Activated T-helper 1 cell treated with anti-CD3 and anti-CD28 coated beads, Interleukin-12 subunit alpha, Interleukin-12 subunit beta, Interleukin-2, Interleukin-4 antibody, amounts not matched to agents 30 ng/mL and 10 ng/mL and 1 ng/mL, durations not matched to agents 14 hours and 24 hours and 36 hours (primary cell): ENCODE measurements at regions not wholly inside any gene's neighbourhood (a gene's known extent, or its start where the extent isn't known, plus 50 kb on each side); places are given as distances from the start of the nearest gene placed in this dataset.

Source experiments
- DNase-seq: peaks from one replicate; pipeline ENCODE4 v3.0.0; 2021; ENCODE audit warnings: low spot score
- H3K27ac Mint-ChIP-seq: one replicate; pipeline ENCODE4 v1.8.0; 2021; ENCODE audit warnings: mild to moderate bottlenecking, mixed read lengths
- H3K27me3 Mint-ChIP-seq: one replicate; pipeline ENCODE4 v1.8.0; 2022; ENCODE audit warnings: mild to moderate bottlenecking, moderate library complexity, mixed read lengths; ENCODE audit not compliant: insufficient read depth
- H3K36me3 Mint-ChIP-seq: one replicate; pipeline ENCODE4 v1.8.0; 2021; ENCODE audit warnings: low read depth, mixed read lengths
- H3K4me1 Mint-ChIP-seq: one replicate; pipeline ENCODE4 v1.8.0; 2021; ENCODE audit warnings: low read depth, mixed read lengths
- H3K4me3 Mint-ChIP-seq: one replicate; pipeline ENCODE4 v1.8.0; 2021; ENCODE audit warnings: mild to moderate bottlenecking, moderate library complexity, mixed read lengths
- H3K9me3 Mint-ChIP-seq: one replicate; pipeline ENCODE4 v1.8.0; 2021; ENCODE audit warnings: mixed read lengths
- intact Hi-C: fragments of 100-400 bp; cut with micrococcal nuclease; formaldehyde crosslinking; loops from one replicate; pipeline ENCODE4 v1.15.1; 2024

- peak overlapping the region; percentile 71 for H3K4me3 Mint-ChIP-seq
- H3K9me3 Mint-ChIP-seq = no peaks in the 10 kb centered on the region
- H3K27ac Mint-ChIP-seq = no peak overlapping the region
- intact Hi-C loops = loop anchor here (1.0 to 10.0 kb wide), 6 partner anchors 36 to 718 kb away; partner anchors contain the start of genes CDPF1, GTSE1 and TRMU
- no peaks in the 10 kb centered on the region for H3K27me3 Mint-ChIP-seq
- peaks cover 19% of the 10 kb centered on the region for H3K4me1 Mint-ChIP-seq
- no peak for DNase-seq
- no peaks in the 10 kb centered on the region for H3K36me3 Mint-ChIP-seq
Measured at GRCh38 chr22:46035380-46035741, 58.4 kb upstream of the WNT7B start.

- intact Hi-C loops = loop anchor here (1.0 to 10.0 kb wide), 10 partner anchors 8 to 719 kb away; partner anchors contain the start of genes CDPF1, GTSE1 and TRMU
- H3K27me3 Mint-ChIP-seq = no peaks in the 10 kb centered on the region
- H3K36me3 Mint-ChIP-seq = no peaks in the 10 kb centered on the region
- peak overlapping the region; percentile 84 for H3K4me3 Mint-ChIP-seq
- H3K9me3 Mint-ChIP-seq = no peaks in the 10 kb centered on the region
- H3K27ac Mint-ChIP-seq = peak overlapping the region; percentile 76
- H3K4me1 Mint-ChIP-seq = peaks cover 19% of the 10 kb centered on the region
- peak; percentile 99 for DNase-seq
Measured at GRCh38 chr22:46035742-46036557, 59.0 kb upstream of the WNT7B start.

GRCh38 chr22:46036558-46037408 lies 59.8 kb upstream of the WNT7B start:
- peak overlapping the region; percentile 70 for H3K27ac Mint-ChIP-seq
- no peaks in the 10 kb centered on the region for H3K9me3 Mint-ChIP-seq
- peaks cover 19% of the 10 kb centered on the region for H3K4me1 Mint-ChIP-seq
- no peaks in the 10 kb centered on the region for H3K27me3 Mint-ChIP-seq
- DNase-seq = peak; percentile 36
- H3K36me3 Mint-ChIP-seq = no peaks in the 10 kb centered on the region
- H3K4me3 Mint-ChIP-seq = peak overlapping the region; percentile 84
- intact Hi-C loops = loop anchor here (1.0 to 10.0 kb wide), 7 partner anchors 8 to 719 kb away; partner anchors contain the start of gene CDPF1

- intact Hi-C loops = loop anchor here (5.0 to 10.0 kb wide), 3 partner anchors 217 to 721 kb away; partner anchors contain the start of gene CDPF1
- Mint-ChIP-seq H3K36me3 (no peaks in the 10 kb centered on the region), H3K27me3 (no peaks in the 10 kb centered on the region), H3K4me1 (peaks cover 19% of the 10 kb centered on the region), H3K27ac (no peak overlapping the region), H3K9me3 (no peaks in the 10 kb centered on the region), H3K4me3 (peak overlapping the region; percentile 22)
- DNase-seq = no peak
Measured at GRCh38 chr22:46038174-46038487, 61.2 kb upstream of the WNT7B start.

GRCh38 chr22:46038516-46039430 lies 61.8 kb upstream of the WNT7B start:
- H3K27me3 Mint-ChIP-seq = no peaks in the 10 kb centered on the region
- H3K4me3 Mint-ChIP-seq = peak overlapping the region; percentile 28
- H3K4me1 Mint-ChIP-seq = peaks cover 19% of the 10 kb centered on the region
- intact Hi-C loops = loop anchor here (5.0 to 10.0 kb wide), 3 partner anchors 216 to 721 kb away; partner anchors contain the start of gene CDPF1
- no peak overlapping the region for H3K27ac Mint-ChIP-seq
- H3K9me3 Mint-ChIP-seq = no peaks in the 10 kb centered on the region
- DNase-seq = no peak
- no peaks in the 10 kb centered on the region for H3K36me3 Mint-ChIP-seq

- Mint-ChIP-seq H3K9me3 (no peaks in the 10 kb centered on the region), H3K36me3 (no peaks in the 10 kb centered on the region), H3K4me1 (peaks cover 19% of the 10 kb centered on the region), H3K27ac (no peak overlapping the region), H3K4me3 (no peak overlapping the region), H3K27me3 (no peaks in the 10 kb centered on the region)
- intact Hi-C loops = loop anchor here (5.0 to 10.0 kb wide), 3 partner anchors 215 to 722 kb away; partner anchors contain the start of gene CDPF1
- no peak for DNase-seq
Measured at GRCh38 chr22:46039535-46039934, 62.6 kb upstream of the WNT7B start.

- H3K4me3 Mint-ChIP-seq = no peak overlapping the region
- peaks cover 2% of the 10 kb centered on the region for H3K27me3 Mint-ChIP-seq
- no peaks in the 10 kb centered on the region for H3K9me3 Mint-ChIP-seq
- peaks cover 11% of the 10 kb centered on the region for H3K4me1 Mint-ChIP-seq
- intact Hi-C loops = no loop called here
- H3K36me3 Mint-ChIP-seq = no peaks in the 10 kb centered on the region
- DNase-seq = no peak
- no peak overlapping the region for H3K27ac Mint-ChIP-seq
Measured at GRCh38 chr22:46040471-46041465, 63.8 kb upstream of the WNT7B start.

GRCh38 chr22:46041642-46042041 lies 64.7 kb upstream of the WNT7B start:
- peaks cover 7% of the 10 kb centered on the region for H3K4me1 Mint-ChIP-seq
- no peak for DNase-seq

GRCh38 chr22:46042786-46043185 lies 65.8 kb upstream of the WNT7B start:
- intact Hi-C loops = no loop called here
- Mint-ChIP-seq H3K9me3 (no peaks in the 10 kb centered on the region), H3K27me3 (peaks cover 6% of the 10 kb centered on the region), H3K4me1 (no peaks in the 10 kb centered on the region), H3K4me3 (no peak overlapping the region), H3K36me3 (no peaks in the 10 kb centered on the region), H3K27ac (peak overlapping the region; percentile 7)
- DNase-seq = no peak

More at GRCh38 chr22:46041642-46042041, 64.7 kb upstream of the WNT7B start:
- intact Hi-C loops = no loop called here
- Mint-ChIP-seq H3K27ac (no peak overlapping the region), H3K36me3 (no peaks in the 10 kb centered on the region), H3K9me3 (no peaks in the 10 kb centered on the region), H3K4me3 (no peak overlapping the region), H3K27me3 (peaks cover 6% of the 10 kb centered on the region)

- DNase-seq = no peak
- intact Hi-C loops = no loop called here
- Mint-ChIP-seq H3K27me3 (peaks cover 6% of the 10 kb centered on the region), H3K4me3 (peak overlapping the region; percentile 79), H3K27ac (no peak overlapping the region), H3K4me1 (no peaks in the 10 kb centered on the region), H3K36me3 (no peaks in the 10 kb centered on the region), H3K9me3 (no peaks in the 10 kb centered on the region)
Measured at GRCh38 chr22:46043339-46043738, 66.4 kb upstream of the WNT7B start.

GRCh38 chr22:46043816-46044620 lies 67.1 kb upstream of the WNT7B start:
- no peaks in the 10 kb centered on the region for H3K9me3 Mint-ChIP-seq
- H3K27me3 Mint-ChIP-seq = peaks cover 7% of the 10 kb centered on the region
- intact Hi-C loops = loop anchor here (1.0 kb wide), 1 partner anchor 8 kb away; no protein-coding TSS in a partner anchor
- H3K36me3 Mint-ChIP-seq = no peaks in the 10 kb centered on the region
- H3K4me3 Mint-ChIP-seq = peak overlapping the region; percentile 79
- H3K27ac Mint-ChIP-seq = peak overlapping the region; percentile 74
- no peak for DNase-seq
- H3K4me1 Mint-ChIP-seq = no peaks in the 10 kb centered on the region
